ENCODE measurements at regions not wholly inside any gene's neighbourhood (a gene's known extent, or its start where the extent isn't known, plus 50 kb on each side); places are given as distances from the start of the nearest gene placed in this dataset.

DNA sequence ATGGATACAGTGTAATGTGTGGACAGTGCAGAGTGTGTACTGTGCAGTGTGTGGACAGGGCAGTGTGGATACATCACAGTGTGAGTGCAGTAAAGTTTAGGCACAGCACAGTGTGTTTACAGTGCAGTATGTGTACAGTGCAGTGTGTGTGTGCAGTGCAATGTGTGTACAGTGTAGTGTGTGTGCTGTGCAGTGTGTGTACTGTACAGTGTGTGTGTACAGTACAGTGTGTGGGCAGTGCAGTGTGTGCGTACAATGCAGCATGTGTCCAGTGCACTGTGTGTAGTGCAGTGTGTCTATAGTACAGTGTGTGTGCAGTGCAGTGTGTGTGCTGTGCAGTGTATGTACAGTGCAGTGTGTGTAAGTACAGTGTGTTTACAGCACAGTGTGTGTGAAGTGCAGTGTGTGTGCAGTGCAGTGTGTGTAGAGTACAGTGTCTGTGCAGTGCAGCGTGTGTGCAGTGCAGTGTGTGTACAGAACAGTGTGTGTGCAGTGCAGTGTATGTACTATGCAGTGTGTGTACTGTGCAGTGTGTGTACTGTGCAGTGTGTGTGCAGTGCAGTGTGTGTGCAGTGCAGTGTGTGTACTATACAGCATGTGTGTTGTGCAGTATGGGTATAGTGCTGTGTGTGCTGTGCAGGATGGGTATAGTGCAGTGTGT, 385.2 kb downstream of the KIF16B start:
- H3K4me1 ChIP-seq (ENCODE audit: control insufficient read depth in 3 of 3, insufficient read depth in 2 of 3, low read depth in 1 of 3, low read length in 2 of 3), result no peaks in the 10 kb centered on the region
- peaks cover 0 to 4% (median 0%) of the 10 kb centered on the region in 3 donors for H3K27me3 ChIP-seq (ENCODE audit: control insufficient read depth in 3 of 3, insufficient read depth in 3 of 3, low read length in 3 of 3)
- H3K36me3 ChIP-seq (ENCODE audit: control insufficient read depth in 3 of 3, insufficient read depth in 2 of 3, low read depth in 1 of 3, low read length in 3 of 3), result no peaks in the 10 kb centered on the region
- FAIRE-seq (no peak), DNase-seq (no peak)
- 94 to 97% (median 96%) methylated on average over 2 of the region's 2 CpGs for WGBS, 3 donors
- no peak overlapping the region for H3K4me3 ChIP-seq (ENCODE audit: low read depth in 1 of 3, low read length in 3 of 3)
- H3K27ac ChIP-seq (ENCODE audit: low read depth in 1 of 3, low read length in 2 of 3), result no peak overlapping the region
- peaks cover 0 to 4% of the 10 kb centered on the region in 2 donors for H3K9me3 ChIP-seq (ENCODE audit: control insufficient read depth in 2 of 2, insufficient read depth in 1 of 2, low read depth in 1 of 2, low read length in 1 of 2)

DNA sequence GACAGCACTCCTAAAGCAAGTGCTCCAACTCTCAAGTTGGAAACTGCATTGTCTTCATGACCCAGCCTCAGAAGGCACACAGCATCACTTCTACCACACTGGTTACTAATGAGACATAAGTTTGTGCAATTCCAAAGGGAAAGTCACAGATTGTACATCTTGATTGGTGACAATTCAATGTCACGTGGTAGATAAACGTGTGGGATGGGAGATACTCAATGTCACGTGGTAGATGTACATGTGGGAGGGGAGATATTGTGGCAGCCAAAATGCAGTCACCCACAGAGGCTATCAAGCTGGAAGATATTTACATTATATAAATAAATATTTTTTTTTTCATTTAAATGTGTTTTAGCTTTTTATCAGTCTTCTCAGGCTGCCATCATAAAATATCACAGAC, 393.3 kb downstream of the KIF16B start:
- H3K4me3 ChIP-seq (ENCODE audit: low read depth in 1 of 3, low read length in 3 of 3), result no peak overlapping the region
- WGBS, 3 donors, result 68 to 84% (median 77%) methylated on average over 3 of the region's 3 CpGs
- peaks cover 0 to 4% (median 0%) of the 10 kb centered on the region in 3 donors for H3K27me3 ChIP-seq (ENCODE audit: control insufficient read depth in 3 of 3, insufficient read depth in 3 of 3, low read length in 3 of 3)
- peaks cover 0 to 2% of the 10 kb centered on the region in 2 donors for H3K9me3 ChIP-seq (ENCODE audit: control insufficient read depth in 2 of 2, insufficient read depth in 1 of 2, low read depth in 1 of 2, low read length in 1 of 2)
- H3K27ac ChIP-seq (ENCODE audit: low read depth in 1 of 3, low read length in 2 of 3), result no peak overlapping the region
- H3K4me1 ChIP-seq (ENCODE audit: control insufficient read depth in 3 of 3, insufficient read depth in 2 of 3, low read depth in 1 of 3, low read length in 2 of 3), result no peaks in the 10 kb centered on the region
- no peaks in the 10 kb centered on the region for H3K36me3 ChIP-seq (ENCODE audit: control insufficient read depth in 3 of 3, insufficient read depth in 2 of 3, low read depth in 1 of 3, low read length in 3 of 3)
- DNase-seq, result no peak
- FAIRE-seq, result no peak

DNA sequence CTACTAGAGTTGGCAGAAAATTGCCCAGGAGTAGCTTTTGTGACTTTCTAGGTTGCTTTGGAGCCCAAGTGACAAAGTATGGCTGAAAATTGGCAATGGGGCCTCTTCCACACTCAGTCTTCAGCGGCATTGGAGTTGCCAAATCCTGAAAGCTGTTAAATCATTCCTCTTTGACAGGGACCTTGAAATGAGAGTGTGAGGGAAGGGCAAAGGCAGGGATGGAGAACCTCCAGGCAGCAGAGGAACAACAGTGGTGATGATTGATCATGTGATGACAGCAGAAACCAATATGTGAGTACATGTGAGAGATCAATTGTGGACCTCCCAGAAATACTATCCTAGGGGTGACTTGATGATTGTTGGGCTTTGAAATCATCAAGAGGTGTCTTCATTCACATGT, 393.9 kb downstream of the KIF16B start:
- Histone ChIP-seq H3K27ac (ENCODE audit: low read depth in 1 of 3, low read length in 2 of 3) (no peak overlapping the region), H3K36me3 (ENCODE audit: control insufficient read depth in 3 of 3, insufficient read depth in 2 of 3, low read depth in 1 of 3, low read length in 3 of 3) (no peaks in the 10 kb centered on the region), H3K9me3 (ENCODE audit: control insufficient read depth in 2 of 2, insufficient read depth in 1 of 2, low read depth in 1 of 2, low read length in 1 of 2) (peaks cover 0 to 2% of the 10 kb centered on the region in 2 donors), H3K4me1 (ENCODE audit: control insufficient read depth in 3 of 3, insufficient read depth in 2 of 3, low read depth in 1 of 3, low read length in 2 of 3) (no peaks in the 10 kb centered on the region), H3K4me3 (ENCODE audit: low read depth in 1 of 3, low read length in 3 of 3) (no peak overlapping the region), H3K27me3 (ENCODE audit: control insufficient read depth in 3 of 3, insufficient read depth in 3 of 3, low read length in 3 of 3) (no peaks in the 10 kb centered on the region)
- FAIRE-seq (no peak), DNase-seq (no peak)
- 25 to 44% (median 39%) methylated on average over 1 of the region's 1 CpG for WGBS, 3 donors

DNA sequence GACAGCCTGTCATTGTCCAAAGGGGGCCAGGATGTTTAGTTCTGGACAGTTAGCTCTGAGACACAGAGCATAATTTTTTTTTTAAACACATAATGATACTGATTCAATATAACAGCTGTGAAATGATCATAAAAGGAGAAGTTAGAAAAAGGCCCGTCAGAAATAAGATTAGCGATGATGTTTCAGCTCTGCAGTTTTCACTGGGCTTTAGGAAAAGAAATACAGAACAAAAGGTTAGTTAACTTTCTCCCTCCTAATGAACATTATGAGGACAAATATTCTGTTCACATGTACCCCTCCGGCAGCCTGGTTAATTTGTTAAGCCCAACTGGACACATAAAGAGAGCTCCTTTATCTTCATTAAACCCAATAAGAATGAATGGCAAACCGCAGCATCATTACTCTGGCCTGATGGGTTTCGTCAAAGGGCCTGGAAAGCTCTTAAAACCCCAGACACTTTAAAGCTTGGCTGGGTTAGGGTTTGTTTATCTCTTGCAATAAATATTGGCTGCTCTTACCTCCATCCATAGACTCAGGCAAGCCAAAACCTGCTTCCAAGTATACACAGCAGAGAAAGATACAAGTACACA, 394.6 kb downstream of the KIF16B start:
- Histone ChIP-seq H3K4me1 (ENCODE audit: control insufficient read depth in 3 of 3, insufficient read depth in 2 of 3, low read depth in 1 of 3, low read length in 2 of 3) (no peaks in the 10 kb centered on the region), H3K27ac (ENCODE audit: low read depth in 1 of 3, low read length in 2 of 3) (no peak overlapping the region), H3K9me3 (ENCODE audit: control insufficient read depth in 2 of 2, insufficient read depth in 1 of 2, low read depth in 1 of 2, low read length in 1 of 2) (peaks cover 0 to 2% of the 10 kb centered on the region in 2 donors), H3K4me3 (ENCODE audit: low read depth in 1 of 3, low read length in 3 of 3) (no peak overlapping the region), H3K36me3 (ENCODE audit: control insufficient read depth in 3 of 3, insufficient read depth in 2 of 3, low read depth in 1 of 3, low read length in 3 of 3) (no peaks in the 10 kb centered on the region), H3K27me3 (ENCODE audit: control insufficient read depth in 3 of 3, insufficient read depth in 3 of 3, low read length in 3 of 3) (no peaks in the 10 kb centered on the region)
- 53 to 85% (median 66%) methylated on average over 5 of the region's 5 CpGs for WGBS, 3 donors
- FAIRE-seq, result no peak
- DNase-seq, result no peak

DNA sequence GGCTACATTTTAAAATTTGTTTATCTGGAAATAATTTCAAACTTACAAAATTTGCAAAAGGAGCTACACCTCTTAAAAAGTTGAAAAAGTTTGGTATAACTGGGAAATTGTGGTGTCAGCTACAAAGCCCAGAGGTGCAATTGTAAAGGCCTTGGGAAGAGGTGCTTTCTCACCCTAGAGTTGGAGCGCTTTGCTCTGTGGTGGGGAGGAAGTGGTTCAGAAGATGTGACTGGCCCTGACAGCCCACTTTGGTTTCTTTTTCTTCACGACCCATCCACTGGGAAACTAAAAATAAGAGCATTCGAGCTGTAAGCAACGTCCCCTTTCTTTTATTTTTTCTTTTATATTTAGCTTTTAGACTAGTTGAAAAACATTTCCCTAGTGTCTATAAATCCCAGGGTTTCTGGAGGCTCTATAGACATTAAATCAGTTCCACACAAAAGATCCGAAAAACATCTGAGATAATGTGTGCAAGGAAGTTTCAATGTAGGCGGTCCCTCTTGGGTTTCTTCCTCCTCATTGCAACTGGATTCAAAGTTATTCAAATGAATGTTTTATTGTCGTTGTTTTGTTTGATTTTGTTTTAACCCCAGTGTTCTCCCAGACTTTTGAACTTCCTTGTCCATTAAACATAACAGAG, 397.8 kb downstream of the KIF16B start:
- no peak overlapping the region for H3K27ac ChIP-seq (ENCODE audit: low read depth in 1 of 3, low read length in 2 of 3)
- H3K27me3 ChIP-seq (ENCODE audit: control insufficient read depth in 3 of 3, insufficient read depth in 3 of 3, low read length in 3 of 3), result no peaks in the 10 kb centered on the region
- DNase-seq (no peak), FAIRE-seq (no peak)
- no peaks in the 10 kb centered on the region for H3K4me1 ChIP-seq (ENCODE audit: control insufficient read depth in 3 of 3, insufficient read depth in 2 of 3, low read depth in 1 of 3, low read length in 2 of 3)
- H3K4me3 ChIP-seq (ENCODE audit: low read depth in 1 of 3, low read length in 3 of 3), result no peak overlapping the region
- H3K9me3 ChIP-seq (ENCODE audit: control insufficient read depth in 2 of 2, insufficient read depth in 1 of 2, low read depth in 1 of 2, low read length in 1 of 2), result peaks cover 0 to 2% of the 10 kb centered on the region in 2 donors
- no peaks in the 10 kb centered on the region for H3K36me3 ChIP-seq (ENCODE audit: control insufficient read depth in 3 of 3, insufficient read depth in 2 of 3, low read depth in 1 of 3, low read length in 3 of 3)
- 66 to 71% (median 68%) methylated on average over 7 of the region's 7 CpGs for WGBS, 3 donors

DNA sequence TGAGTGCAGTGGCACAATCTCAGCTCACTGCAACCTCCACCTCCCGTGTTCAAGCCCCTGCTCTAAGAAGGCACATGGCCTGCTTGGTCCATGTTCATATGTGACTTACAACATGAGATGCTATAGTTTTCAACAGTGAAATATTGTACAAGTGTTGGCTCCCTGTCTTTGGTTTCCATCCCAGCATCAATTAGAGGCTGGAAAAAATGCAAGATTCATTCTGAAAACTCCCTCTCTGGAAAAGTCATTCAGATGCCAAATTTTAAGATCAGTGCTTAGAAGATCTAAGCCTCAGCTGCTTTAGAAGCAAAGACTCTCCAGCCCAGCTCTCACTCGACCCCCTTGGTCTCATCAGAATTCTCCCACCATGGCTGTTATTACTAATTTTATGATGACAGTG, 398.9 kb downstream of the KIF16B start:
- no peak overlapping the region for H3K4me3 ChIP-seq (ENCODE audit: low read depth in 1 of 3, low read length in 3 of 3)
- WGBS, 3 donors, result 27 to 55% (median 52%) methylated on average over 2 of the region's 2 CpGs
- H3K36me3 ChIP-seq (ENCODE audit: control insufficient read depth in 3 of 3, insufficient read depth in 2 of 3, low read depth in 1 of 3, low read length in 3 of 3), result no peaks in the 10 kb centered on the region
- no peaks in the 10 kb centered on the region for H3K27me3 ChIP-seq (ENCODE audit: control insufficient read depth in 3 of 3, insufficient read depth in 3 of 3, low read length in 3 of 3)
- no peak for FAIRE-seq
- DNase-seq, result no peak
- H3K9me3 ChIP-seq (ENCODE audit: control insufficient read depth in 2 of 2, insufficient read depth in 1 of 2, low read depth in 1 of 2, low read length in 1 of 2), result no peaks in the 10 kb centered on the region
- H3K27ac ChIP-seq (ENCODE audit: low read depth in 1 of 3, low read length in 2 of 3), result no peak overlapping the region
- H3K4me1 ChIP-seq (ENCODE audit: control insufficient read depth in 3 of 3, insufficient read depth in 2 of 3, low read depth in 1 of 3, low read length in 2 of 3), result no peaks in the 10 kb centered on the region

DNA sequence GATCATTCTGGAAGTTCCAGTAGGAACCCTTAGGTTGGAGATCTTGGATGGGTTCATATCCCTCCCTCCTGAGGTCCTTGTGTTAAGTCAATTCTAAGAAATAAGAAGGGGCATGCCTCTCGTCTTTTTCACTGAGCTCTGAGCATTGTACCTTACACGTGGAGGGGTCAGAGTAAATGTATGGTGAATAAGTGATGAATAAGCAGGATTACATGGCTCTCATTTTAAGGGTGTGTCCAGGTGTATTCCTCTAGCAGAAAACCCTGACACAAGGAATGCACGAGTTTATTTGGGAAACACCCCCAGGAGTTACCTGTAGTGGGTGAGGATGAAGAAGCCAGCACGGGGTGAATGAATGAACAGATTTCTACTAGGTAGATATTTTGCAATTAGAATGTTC, 400.2 kb downstream of the KIF16B start:
- H3K27me3 ChIP-seq (ENCODE audit: control insufficient read depth in 3 of 3, insufficient read depth in 3 of 3, low read length in 3 of 3), result no peaks in the 10 kb centered on the region
- no peaks in the 10 kb centered on the region for H3K4me1 ChIP-seq (ENCODE audit: control insufficient read depth in 3 of 3, insufficient read depth in 2 of 3, low read depth in 1 of 3, low read length in 2 of 3)
- 54 to 70% (median 67%) methylated on average over 4 of the region's 4 CpGs for WGBS, 3 donors
- H3K36me3 ChIP-seq (ENCODE audit: control insufficient read depth in 3 of 3, insufficient read depth in 2 of 3, low read depth in 1 of 3, low read length in 3 of 3), result no peaks in the 10 kb centered on the region
- H3K27ac ChIP-seq (ENCODE audit: low read depth in 1 of 3, low read length in 2 of 3), result no peak overlapping the region
- H3K9me3 ChIP-seq (ENCODE audit: control insufficient read depth in 2 of 2, insufficient read depth in 1 of 2, low read depth in 1 of 2, low read length in 1 of 2), result no peaks in the 10 kb centered on the region
- H3K4me3 ChIP-seq (ENCODE audit: low read depth in 1 of 3, low read length in 3 of 3), result no peak overlapping the region
- DNase-seq, result no peak
- no peak for FAIRE-seq

DNA sequence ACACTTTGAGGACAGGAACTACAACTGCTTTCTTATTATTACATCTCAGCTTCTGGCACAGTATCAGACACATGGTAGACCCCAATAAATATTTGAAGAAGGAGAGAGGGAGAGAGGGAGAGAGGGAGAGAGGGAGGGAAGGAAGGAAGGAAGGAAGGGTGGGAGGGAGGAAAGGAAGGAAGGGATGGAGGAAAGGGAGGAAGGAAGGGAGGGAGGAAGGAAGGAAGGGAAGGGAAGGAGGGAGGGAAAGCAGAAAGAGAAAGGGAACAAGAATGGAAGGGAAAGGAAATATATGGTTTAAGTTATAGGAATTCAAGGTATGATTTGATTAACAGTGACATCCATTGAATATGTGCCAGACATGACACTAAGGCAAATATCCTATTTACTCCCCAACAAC, 402.1 kb downstream of the KIF16B start:
- Histone ChIP-seq H3K4me1 (ENCODE audit: control insufficient read depth in 3 of 3, insufficient read depth in 2 of 3, low read depth in 1 of 3, low read length in 2 of 3) (no peaks in the 10 kb centered on the region), H3K27me3 (ENCODE audit: control insufficient read depth in 3 of 3, insufficient read depth in 3 of 3, low read length in 3 of 3) (no peaks in the 10 kb centered on the region), H3K36me3 (ENCODE audit: control insufficient read depth in 3 of 3, insufficient read depth in 2 of 3, low read depth in 1 of 3, low read length in 3 of 3) (no peaks in the 10 kb centered on the region), H3K9me3 (ENCODE audit: control insufficient read depth in 2 of 2, insufficient read depth in 1 of 2, low read depth in 1 of 2, low read length in 1 of 2) (no peaks in the 10 kb centered on the region), H3K4me3 (ENCODE audit: low read depth in 1 of 3, low read length in 3 of 3) (no peak overlapping the region), H3K27ac (ENCODE audit: low read depth in 1 of 3, low read length in 2 of 3) (no peak overlapping the region)
- FAIRE-seq (no peak), DNase-seq (no peak)
